ENCODE measurements at regions not wholly inside any gene's neighbourhood (a gene's known extent, or its start where the extent isn't known, plus 50 kb on each side); places are given as distances from the start of the nearest gene placed in this dataset.

- TF ChIP-seq POLR2A (IDR thresholded peaks at IDR 0.05; ENCODE audit: low read length) (no peak), GATA1 (IDR thresholded peaks at IDR 0.05; ENCODE audit: low read depth, low read length) (no peak)
These were observed 107.2 kb downstream of the C16orf95 start for GRCh38 chr16:87209808-87210512.

Data from erythroblast (primary cell).